Peyer's patch (tissue), 4 donors: ENCODE measurements at regions not wholly inside any gene's neighbourhood (a gene's known extent, or its start where the extent isn't known, plus 50 kb on each side); places are given as distances from the start of the nearest gene placed in this dataset.

Source experiments
- CTCF ChIP-seq, 6 experiments: fragments of 450-650 bp in 4 of 6; fragments of 200-600 bp in 2 of 6; sonication (generic) in 1 of 6; IDR thresholded peaks; one replicate each; pipeline ENCODE4 v1.5.1; 2017 to 2019; ENCODE audit warnings: antibody characterized with exemption in 6 of 6, mild to moderate bottlenecking in 3 of 6, moderate library complexity in 1 of 6
- POLR2A ChIP-seq, 2 donors: fragments of 450-650 bp; IDR thresholded peaks; one replicate each; pipeline ENCODE4 v1.5.1; 2017; ENCODE audit warnings: antibody characterized with exemption in 2 of 2, mild to moderate bottlenecking in 2 of 2, moderate library complexity in 2 of 2

GRCh38 chr14:83164591-83164990 lies 1630.9 kb upstream of the SEL1L start:
- no peak for TF ChIP-seq CTCF (IDR thresholded peaks at IDR 0.05)
- TF ChIP-seq POLR2A (IDR thresholded peaks at IDR 0.05): no peak
